ENCODE measurements at regions not wholly inside any gene's neighbourhood (a gene's known extent, or its start where the extent isn't known, plus 50 kb on each side); places are given as distances from the start of the nearest gene placed in this dataset.

DNA sequence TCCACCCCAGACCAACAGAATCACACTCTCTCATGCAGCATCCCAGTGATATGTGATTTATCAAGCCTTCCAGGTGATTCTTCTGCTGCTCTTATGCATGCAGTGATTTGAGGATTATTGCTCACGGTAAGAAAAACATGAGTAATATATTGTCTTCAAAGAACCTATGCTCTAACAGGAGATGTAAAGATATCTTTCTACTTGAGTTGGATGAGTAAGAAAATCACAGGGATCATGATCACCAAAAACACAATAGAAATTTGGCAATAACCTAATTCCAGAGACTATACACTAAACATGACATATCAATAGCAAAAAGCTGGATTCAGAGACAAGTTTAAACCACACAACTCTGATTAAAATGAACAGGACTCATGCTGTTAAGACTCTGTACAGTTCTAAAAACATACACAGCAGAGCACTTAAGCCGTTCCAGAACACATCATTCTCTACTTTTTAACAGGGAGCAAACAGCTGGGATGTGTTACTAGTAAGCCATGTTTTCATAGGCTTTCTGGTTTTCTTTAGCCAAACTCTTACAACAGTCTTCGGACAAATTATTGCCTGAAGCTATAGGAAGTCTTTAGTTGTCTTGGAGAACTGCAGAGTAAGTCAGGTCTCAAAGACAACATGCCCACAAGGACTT lies 568.6 kb downstream of the HAO1 start:
- no peak overlapping the region for H3K27ac ChIP-seq
- TF ChIP-seq, protein P1, sequence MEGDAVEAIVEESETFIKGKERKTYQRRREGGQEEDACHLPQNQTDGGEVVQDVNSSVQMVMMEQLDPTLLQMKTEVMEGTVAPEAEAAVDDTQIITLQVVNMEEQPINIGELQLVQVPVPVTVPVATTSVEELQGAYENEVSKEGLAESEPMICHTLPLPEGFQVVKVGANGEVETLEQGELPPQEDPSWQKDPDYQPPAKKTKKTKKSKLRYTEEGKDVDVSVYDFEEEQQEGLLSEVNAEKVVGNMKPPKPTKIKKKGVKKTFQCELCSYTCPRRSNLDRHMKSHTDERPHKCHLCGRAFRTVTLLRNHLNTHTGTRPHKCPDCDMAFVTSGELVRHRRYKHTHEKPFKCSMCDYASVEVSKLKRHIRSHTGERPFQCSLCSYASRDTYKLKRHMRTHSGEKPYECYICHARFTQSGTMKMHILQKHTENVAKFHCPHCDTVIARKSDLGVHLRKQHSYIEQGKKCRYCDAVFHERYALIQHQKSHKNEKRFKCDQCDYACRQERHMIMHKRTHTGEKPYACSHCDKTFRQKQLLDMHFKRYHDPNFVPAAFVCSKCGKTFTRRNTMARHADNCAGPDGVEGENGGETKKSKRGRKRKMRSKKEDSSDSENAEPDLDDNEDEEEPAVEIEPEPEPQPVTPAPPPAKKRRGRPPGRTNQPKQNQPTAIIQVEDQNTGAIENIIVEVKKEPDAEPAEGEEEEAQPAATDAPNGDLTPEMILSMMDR (IDR thresholded peaks at IDR 0.05), result no peak
- no peak for TF ChIP-seq POLR2A (IDR thresholded peaks at IDR 0.05)
- TF ChIP-seq POLR2AphosphoS5 (IDR thresholded peaks at IDR 0.05), result no peak
- no peak for TF ChIP-seq EP300 (IDR thresholded peaks at IDR 0.05; ENCODE audit: low read depth)
- no peaks in the 10 kb centered on the region for H3K27me3 ChIP-seq
- no peak for DNase-seq
- WGBS, 2 donors (ENCODE audit: low coverage in 1 of 2), result 50 to 65% methylated on average over 1 to 3 of the region's 3 CpGs
- H3K36me3 ChIP-seq, result no peaks in the 10 kb centered on the region
- intact Hi-C loops (cut with DNase I; ENCODE audit: low total_unique reads), result no loop called here
- in situ Hi-C loops (cut with MboI; ENCODE audit: low pct_ligation_motif_present in 1 of 4, low pct_unique_long_range_greater_than_20kb in 1 of 4, low sequenced_read_pairs in 3 of 4), result no loop called here
- no peak overlapping the region for H3K4me3 ChIP-seq
- no peaks in the 10 kb centered on the region for H3K9me3 ChIP-seq
- no peaks in the 10 kb centered on the region for H3K4me1 ChIP-seq

DNA sequence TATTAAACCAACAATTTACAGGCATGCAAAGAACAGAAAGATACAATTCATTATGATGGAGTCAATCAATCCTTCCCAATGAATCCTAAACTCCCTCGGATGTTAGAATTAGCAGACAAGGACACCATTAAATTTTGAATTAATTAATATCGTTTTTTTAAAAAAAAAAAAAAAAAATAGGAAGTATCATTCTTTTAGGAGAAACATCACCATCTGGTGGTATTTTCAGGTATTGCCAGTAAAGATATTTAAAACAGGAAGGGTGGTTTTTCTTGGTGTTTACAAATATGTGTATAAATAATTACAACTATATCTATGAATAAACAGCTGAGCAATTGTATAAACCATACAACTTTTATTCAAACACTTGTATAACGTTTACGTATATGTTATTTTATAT lies 564.4 kb downstream of the HAO1 start:
- intact Hi-C loops (cut with DNase I; ENCODE audit: low total_unique reads) (no loop called here), in situ Hi-C loops (cut with MboI; ENCODE audit: low pct_ligation_motif_present in 1 of 4, low pct_unique_long_range_greater_than_20kb in 1 of 4, low sequenced_read_pairs in 3 of 4) (no loop called here)
- no peaks in the 10 kb centered on the region for H3K4me1 ChIP-seq
- no peak for TF ChIP-seq POLR2AphosphoS5 (IDR thresholded peaks at IDR 0.05)
- TF ChIP-seq POLR2A (IDR thresholded peaks at IDR 0.05), result no peak
- TF ChIP-seq, protein P1 (IDR thresholded peaks at IDR 0.05), result peak in 4 of 5 experiments; percentile 34 to 64 (median 38)
- no peak for TF ChIP-seq EP300 (IDR thresholded peaks at IDR 0.05; ENCODE audit: low read depth)
- DNase-seq, result no peak
- H3K27me3 ChIP-seq, result no peaks in the 10 kb centered on the region
- 44 to 45% methylated on average over 4 of the region's 4 CpGs for WGBS, 2 donors (ENCODE audit: low coverage in 1 of 2)
- H3K4me3 ChIP-seq, result no peak overlapping the region
- H3K36me3 ChIP-seq, result no peaks in the 10 kb centered on the region
- H3K9me3 ChIP-seq, result no peaks in the 10 kb centered on the region
- no peak overlapping the region for H3K27ac ChIP-seq

DNA sequence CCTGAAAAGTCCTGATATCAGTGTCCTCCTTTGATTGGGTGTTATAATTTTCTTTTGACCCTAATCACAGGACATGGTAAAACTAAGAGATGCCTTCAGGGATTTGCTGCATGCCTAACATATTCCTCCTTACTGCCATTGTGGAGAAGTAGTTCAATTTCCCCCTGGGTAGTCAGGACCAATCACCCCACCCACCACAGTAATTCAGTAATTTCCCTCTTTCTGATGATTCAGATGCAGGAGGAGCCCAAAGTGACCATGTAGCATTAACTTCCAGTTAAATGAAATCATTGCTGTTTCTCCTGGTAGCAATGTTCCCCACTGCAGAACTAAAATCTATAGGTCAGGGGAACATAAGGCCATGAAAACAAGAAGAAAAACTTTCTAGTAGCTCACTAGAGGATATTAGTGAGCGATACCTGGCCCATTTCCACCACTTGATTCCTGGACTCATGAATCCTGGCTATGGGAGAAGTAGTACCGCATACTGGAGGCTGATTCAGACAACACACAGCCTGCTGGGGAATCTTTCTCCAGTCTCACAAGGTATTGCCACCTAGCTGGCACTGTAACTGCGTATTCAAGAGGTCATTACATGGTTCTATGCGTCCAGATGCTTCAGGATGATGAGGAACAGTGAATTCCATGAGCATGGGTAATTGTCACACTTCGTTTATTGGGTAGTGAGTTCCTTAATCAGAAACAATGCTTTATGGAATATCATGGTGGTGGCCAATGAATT lies 561.2 kb downstream of the HAO1 start:
- Histone ChIP-seq H3K4me3 (no peak overlapping the region), H3K27ac (no peak overlapping the region), H3K36me3 (no peaks in the 10 kb centered on the region), H3K27me3 (no peaks in the 10 kb centered on the region), H3K9me3 (no peaks in the 10 kb centered on the region), H3K4me1 (no peaks in the 10 kb centered on the region)
- TF ChIP-seq POLR2A (IDR thresholded peaks at IDR 0.05) (no peak), EP300 (IDR thresholded peaks at IDR 0.05; ENCODE audit: low read depth) (no peak), POLR2AphosphoS5 (IDR thresholded peaks at IDR 0.05) (no peak)
- TF ChIP-seq, protein P1 (IDR thresholded peaks at IDR 0.05), result no peak
- DNase-seq, result no peak
- WGBS, 2 donors (ENCODE audit: low coverage in 1 of 2), result 77 to 80% methylated on average over 1 to 5 of the region's 5 CpGs
- intact Hi-C loops (cut with DNase I; ENCODE audit: low total_unique reads), result no loop called here
- in situ Hi-C loops (cut with MboI; ENCODE audit: low pct_ligation_motif_present in 1 of 4, low pct_unique_long_range_greater_than_20kb in 1 of 4, low sequenced_read_pairs in 3 of 4), result no loop called here

DNA sequence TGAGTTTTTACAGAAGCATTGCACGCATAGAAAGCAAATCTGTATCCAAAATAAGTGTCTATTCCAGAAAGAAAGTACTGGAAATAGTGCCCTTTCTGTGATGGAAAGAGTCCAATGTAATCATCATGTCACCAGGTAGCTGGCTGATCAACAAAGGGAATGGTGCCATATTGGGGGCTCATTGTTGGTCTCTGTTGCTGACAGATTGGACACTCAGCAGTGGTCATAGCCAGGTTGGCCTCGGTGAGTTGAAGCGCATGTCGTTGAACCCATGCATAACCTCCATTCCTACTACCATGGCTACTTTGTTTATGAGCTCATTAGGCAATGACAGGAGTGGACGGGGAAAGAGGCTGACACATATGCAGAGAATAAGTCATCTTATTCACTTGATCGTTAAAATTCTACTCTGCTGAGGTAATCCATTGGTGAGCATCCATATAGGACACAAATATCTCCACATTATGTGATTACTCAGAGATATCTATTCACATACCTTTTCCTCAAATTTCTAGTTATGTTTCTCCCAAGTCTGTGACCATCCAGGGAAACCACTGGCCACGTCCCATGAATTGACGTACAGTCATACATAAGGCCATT lies 560.5 kb downstream of the HAO1 start:
- no peaks in the 10 kb centered on the region for H3K36me3 ChIP-seq
- no peaks in the 10 kb centered on the region for H3K4me1 ChIP-seq
- H3K4me3 ChIP-seq, result no peak overlapping the region
- intact Hi-C loops (cut with DNase I; ENCODE audit: low total_unique reads) (no loop called here), in situ Hi-C loops (cut with MboI; ENCODE audit: low pct_ligation_motif_present in 1 of 4, low pct_unique_long_range_greater_than_20kb in 1 of 4, low sequenced_read_pairs in 3 of 4) (no loop called here)
- no peak overlapping the region for H3K27ac ChIP-seq
- TF ChIP-seq POLR2AphosphoS5 (IDR thresholded peaks at IDR 0.05), result no peak
- no peak for TF ChIP-seq POLR2A (IDR thresholded peaks at IDR 0.05)
- TF ChIP-seq EP300 (IDR thresholded peaks at IDR 0.05; ENCODE audit: low read depth), result no peak
- TF ChIP-seq, protein P1 (IDR thresholded peaks at IDR 0.05), result no peak
- no peaks in the 10 kb centered on the region for H3K9me3 ChIP-seq
- 52 to 73% methylated on average over 1 to 8 of the region's 8 CpGs for WGBS, 2 donors (ENCODE audit: low coverage in 1 of 2)
- H3K27me3 ChIP-seq, result no peaks in the 10 kb centered on the region
- no peak for DNase-seq

Measured in transverse colon (tissue), 4 donors.